ENCODE measurements at regions not wholly inside any gene's neighbourhood (a gene's known extent, or its start where the extent isn't known, plus 50 kb on each side); places are given as distances from the start of the nearest gene placed in this dataset.

DNA sequence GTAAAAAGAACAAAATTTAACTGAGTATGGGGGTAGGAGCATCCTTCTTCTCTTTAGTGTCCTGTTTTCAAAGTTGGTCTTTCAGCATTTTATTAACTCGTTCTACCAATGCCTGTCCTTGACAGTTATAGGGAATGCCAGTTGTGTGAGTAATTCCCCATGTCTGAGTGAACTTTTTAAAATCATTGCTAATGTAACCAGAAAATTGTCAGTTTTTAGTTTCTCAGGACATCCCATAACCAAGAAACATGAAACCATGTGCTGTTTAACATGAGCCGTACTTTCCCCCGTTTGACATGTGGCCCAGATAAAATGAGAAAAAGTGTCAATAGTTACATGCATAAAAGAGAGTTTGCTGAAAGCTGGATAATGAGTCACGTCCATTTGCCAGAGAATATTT, 71.4 kb upstream of the ARL4D start:
- no peak for TF ChIP-seq CTCF (IDR thresholded peaks at IDR 0.05)
- no peak for TF ChIP-seq POLR2A (IDR thresholded peaks at IDR 0.05)

Measured in Peyer's patch (tissue), 4 donors.